GM12874 (cell line): ENCODE measurements at regions not wholly inside any gene's neighbourhood (a gene's known extent, or its start where the extent isn't known, plus 50 kb on each side); places are given as distances from the start of the nearest gene placed in this dataset.

Experiments
- CTCF ChIP-seq: IDR thresholded peaks from 2 replicates; pipeline ENCODE4 v1.5.1; 2011; ENCODE audit warnings: low read depth, mild to moderate bottlenecking, control low read depth, low read length, moderate library complexity; ENCODE audit not compliant: insufficient read depth

- no peak for TF ChIP-seq CTCF
These were observed 437.9 kb downstream of the CHL1 start for GRCh38 chr3:634511-634910.

GRCh38 chr3:635393-635792 is 438.8 kb downstream of the CHL1 start:
- no peak for TF ChIP-seq CTCF

GRCh38 chr3:643376-643775 is 446.8 kb downstream of the CHL1 start:
- TF ChIP-seq CTCF = no peak

GRCh38 chr3:655824-656223 is 437.0 kb upstream of the CNTN6 start:
- no peak for TF ChIP-seq CTCF

GRCh38 chr3:661356-661755 is 431.5 kb upstream of the CNTN6 start:
- no peak for TF ChIP-seq CTCF

GRCh38 chr3:674116-674515 is 418.7 kb upstream of the CNTN6 start:
- TF ChIP-seq CTCF = no peak

GRCh38 chr3:675846-676245 is 417.0 kb upstream of the CNTN6 start:
- TF ChIP-seq CTCF = no peak

GRCh38 chr3:683770-684169 is 409.1 kb upstream of the CNTN6 start:
- TF ChIP-seq CTCF = no peak
